ENCODE measurements at regions not wholly inside any gene's neighbourhood (a gene's known extent, or its start where the extent isn't known, plus 50 kb on each side); places are given as distances from the start of the nearest gene placed in this dataset.
A peak's percentile ranks its signal among the peaks of the same experiment; 100 is the strongest.

DNA sequence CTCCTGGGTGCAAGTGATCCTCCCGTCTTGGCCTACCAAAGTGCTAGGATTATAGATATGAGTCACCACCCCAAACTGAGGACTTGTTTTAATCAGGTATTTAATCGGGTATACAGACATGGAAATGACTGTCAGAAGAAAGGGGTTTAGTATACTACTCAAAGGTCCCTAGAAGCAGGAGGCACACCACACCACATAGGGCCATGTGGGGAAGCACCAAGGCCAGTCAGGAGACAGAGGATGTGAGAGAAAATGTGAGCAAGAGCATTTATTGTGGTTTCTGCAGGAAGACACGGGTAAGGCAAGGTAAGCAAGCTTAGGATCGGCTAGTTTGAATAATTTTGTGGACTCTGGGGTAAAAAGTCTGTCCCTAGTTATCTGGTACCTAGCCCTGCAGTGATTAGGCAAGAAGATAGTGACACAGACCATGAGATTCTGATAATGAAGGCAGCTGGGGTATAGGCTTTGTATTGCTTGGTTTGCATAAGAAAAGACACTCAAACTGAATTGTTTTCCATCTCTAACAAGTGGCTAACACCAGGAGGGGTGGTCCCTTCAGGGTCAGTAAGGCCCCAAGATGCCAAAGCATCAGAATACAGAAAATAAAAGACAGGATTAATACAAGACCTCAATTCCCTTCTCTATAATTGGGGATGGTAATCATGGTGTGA, 408.8 kb upstream of the F9 start:
- no peak for DNase-seq (ENCODE audit: low read depth)

DNA sequence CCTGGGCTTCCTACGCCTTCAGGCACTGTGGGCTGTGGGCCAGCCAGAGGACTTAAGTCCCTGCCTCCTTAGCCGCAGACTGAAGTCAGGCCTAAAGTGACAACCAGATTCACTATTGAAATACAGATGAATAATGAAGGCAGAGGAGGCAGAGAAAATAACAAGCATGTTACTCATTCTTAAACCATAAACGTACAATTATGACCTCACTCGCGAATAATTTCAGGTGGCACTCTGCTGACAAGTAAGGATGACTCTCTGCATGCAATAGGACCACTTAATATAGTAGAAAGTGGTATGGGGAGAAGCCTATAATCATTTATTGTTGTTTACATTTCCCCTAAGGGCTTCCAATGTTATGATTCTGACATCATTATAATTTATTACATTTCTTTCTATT, 409.2 kb upstream of the FGF13 start:
- no peak for DNase-seq (ENCODE audit: low read depth)

DNA sequence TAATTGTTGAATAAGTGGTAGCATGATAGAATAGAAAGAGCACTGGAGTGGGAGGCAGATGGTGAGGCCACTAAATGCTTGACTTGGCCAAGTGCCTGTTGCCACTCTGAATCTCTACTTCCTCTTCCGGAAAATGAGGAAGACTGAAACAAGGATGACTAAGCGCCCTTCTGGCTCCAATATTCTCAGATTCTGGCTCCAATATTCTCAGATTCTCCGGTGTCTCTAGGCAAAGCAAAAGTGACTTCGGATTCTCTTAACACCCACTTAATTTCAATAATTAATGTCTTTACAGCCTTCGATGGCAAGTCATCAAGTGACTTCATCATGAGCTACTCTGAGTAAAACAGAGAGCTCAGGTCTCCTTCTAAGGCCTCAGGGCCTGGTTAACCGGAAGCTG, 402.2 kb upstream of the FGF13 start:
- no peak for DNase-seq (ENCODE audit: low read depth)

DNA sequence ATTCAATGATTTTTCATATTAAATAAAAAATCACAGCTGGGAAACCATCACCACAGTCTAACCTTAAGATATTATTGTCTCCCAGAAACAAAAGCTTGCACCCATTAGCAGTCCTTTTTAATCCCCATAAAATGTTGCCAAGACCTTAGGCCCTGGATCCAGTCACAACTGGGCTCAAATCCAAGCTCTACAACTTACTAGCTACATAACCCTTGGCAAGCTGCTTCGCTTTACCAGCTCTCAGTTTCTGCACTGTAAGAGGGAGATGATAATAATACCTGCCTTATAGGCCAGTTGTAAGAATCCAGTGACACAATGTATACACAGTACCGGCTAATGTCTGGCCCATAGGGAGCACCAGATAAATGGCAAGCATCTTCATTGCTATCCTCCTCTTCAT, 400.9 kb upstream of the FGF13 start:
- no peak for DNase-seq (ENCODE audit: low read depth)

DNA sequence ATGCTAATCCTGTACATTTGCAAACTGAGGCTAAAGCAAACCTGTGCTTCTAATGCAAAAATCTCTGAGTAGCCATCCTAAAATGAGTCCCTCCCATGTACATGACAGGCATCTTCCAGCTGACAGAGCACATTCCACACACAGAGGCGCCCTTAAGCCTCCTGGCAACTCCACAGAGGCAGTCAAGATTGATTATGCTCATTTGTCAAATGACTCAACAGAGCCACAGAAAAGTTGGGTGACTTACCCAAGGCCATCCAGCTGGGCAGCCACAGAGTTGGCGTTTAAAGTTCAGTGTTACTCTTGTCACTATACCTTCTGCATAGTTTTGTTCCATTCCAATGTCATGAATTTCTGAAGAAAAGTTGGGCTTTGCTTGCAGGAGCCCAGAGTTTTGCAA, 394.6 kb upstream of the FGF13 start:
- DNase-seq (ENCODE audit: low read depth): no peak

DNA sequence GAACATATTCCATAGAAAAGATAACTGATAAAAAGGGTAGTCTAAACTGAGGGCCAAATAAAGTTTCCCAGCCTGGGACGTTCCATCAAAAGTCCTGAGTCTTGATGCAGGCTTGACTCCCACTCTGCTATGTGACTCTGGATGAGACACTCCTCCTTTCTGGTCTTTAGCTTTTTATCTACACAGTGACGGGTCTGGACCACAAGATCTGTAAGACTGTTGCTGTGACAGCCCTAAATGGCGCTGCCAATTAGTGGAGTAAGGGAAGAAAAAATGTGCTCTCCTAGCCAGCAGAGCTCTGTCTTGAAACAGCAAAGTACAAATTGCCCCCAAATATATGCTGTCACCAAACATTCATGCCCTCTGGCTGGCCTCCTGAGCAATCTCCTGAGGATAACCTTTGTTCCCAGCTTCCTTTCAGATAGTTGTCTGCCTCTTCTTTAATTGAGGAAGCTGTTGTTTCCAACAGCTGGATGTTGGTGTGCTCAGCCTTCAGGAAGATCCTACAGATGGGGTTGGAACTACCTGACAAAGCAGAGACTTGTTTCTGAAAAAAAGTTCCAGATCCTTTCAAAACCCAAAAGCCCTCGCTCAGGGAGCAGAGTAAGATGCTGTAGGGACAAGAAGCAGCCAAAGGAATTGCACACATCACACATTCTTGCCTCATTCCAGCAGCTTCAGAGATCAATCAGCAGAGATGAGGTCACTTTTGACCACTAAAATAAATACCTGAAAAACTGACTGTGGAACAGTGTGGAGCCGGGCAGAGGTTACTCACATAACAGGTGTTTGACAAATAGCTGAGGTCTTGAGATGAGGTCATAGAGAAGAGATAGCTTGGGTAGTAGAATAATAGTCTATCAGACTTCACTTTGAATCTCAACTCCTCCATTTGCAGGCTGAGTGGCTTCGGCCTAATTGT, 383.4 kb upstream of the FGF13 start:
- no peak for DNase-seq (ENCODE audit: low read depth)

DNA sequence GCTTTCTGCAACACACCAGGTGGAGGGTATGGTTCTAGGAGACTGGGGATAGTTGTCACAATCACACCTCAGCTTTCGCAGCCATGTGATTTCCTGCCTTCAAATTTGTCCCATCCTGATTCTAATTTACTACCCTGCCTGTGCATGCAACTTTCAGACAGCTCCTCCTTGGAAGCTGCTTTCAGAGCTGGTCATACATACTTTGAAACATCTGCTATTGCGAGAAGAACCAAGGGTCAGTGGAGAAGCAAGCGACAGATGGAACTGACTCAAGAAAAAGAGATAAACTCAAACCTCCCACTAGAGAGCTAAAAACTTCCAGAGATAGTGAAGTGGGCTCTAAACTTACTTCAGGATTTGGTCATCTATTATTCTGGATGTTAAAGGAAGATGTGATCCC, 381.7 kb upstream of the FGF13 start:
- no peak for DNase-seq (ENCODE audit: low read depth)

DNA sequence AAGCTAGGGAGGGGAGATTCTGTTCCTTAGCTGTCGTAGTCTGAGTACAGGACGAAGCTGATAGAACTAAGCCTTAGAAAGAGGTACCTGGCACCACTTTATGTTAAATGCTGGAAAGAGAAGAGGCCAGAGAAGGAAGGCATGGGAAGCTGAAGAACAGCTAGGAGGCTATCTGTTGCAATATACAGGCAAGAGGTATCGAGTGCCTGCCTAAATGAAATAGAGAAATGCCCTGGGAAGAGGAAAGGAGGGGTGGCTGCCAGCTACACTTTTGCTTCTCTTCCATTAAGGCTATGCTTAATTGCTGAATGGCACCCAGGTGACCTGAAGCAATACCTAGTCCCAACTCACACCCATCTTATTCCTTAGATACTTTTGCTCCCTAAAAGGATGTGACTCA, 380.4 kb upstream of the FGF13 start:
- no peak for DNase-seq (ENCODE audit: low read depth)

DNA sequence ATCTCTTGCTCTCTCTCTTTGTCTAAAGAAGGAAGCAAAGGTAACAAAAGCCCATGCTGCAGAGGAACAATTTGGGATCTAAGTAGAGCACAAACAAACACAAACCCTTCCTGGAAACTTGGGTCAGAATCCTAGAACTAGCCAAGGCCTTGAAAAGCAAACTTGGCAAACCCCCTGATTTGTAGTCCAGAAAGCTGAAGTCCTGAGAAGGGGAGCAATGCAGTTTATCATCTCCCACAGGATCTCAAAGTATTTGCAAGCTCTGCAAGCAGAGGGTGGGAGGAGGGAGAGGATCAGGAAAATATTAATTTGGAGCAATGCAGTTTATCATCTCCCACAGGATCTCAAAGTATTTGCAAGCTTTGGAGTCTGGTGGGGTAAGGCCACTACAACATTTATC, 379.5 kb upstream of the FGF13 start:
- DNase-seq (ENCODE audit: low read depth): peak; percentile 28

DNA sequence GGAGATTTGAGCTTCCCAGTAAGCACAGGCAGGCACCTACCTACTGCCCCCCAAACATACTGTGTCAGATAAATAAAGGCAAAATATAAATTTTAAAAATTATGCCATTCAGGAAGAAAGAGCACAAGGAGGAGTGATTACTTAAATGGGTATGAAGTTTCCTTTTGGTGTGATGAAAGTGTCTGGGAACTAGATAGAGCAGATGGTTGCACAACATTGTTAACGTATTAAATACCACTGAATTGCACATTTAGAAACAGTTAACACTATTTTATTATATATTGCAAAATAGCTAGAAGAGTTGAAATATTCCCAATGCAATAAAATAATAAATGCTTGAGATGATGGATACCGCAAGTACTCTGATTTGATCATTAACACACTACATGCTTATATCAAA, 374.7 kb upstream of the FGF13 start:
- no peak for DNase-seq (ENCODE audit: low read depth)

DNA sequence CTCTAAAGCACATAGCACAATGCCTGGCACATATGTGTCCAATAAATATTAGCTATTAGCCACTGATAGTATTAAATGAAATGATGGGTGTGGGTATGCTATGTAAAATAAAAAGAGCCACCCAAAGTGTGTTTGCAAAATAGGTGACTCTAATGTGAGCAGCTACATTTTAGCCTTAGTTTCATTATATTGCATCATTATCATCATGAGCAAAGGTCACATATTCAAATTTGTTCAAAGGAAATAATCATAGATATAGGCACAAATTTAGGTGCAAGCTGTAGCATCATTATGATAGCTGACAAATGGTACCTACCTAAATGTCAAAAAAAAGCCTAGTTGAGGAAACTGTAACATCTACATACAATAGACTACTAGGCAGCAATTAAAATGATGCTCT, 373.9 kb upstream of the FGF13 start:
- no peak for DNase-seq (ENCODE audit: low read depth)

DNA sequence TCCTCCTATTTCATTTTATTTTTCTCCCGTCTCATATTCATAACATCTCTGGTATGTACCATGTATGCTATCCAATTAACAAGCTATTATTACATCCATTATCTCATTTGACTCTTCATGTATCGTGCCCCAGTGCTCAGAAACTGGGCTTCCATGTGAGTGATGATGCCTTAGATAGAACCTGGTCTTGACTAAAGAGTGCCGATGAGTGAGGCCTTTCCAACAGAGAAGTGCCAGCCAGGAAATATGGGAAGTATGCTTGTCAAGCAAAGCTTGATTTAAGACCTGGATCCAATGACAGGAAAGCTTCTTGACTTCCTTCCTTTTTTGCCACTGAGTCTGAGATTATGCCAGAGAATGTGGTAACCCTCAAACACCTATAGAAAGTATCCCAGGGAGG, 371.7 kb upstream of the FGF13 start:
- DNase-seq (ENCODE audit: low read depth): no peak

DNA sequence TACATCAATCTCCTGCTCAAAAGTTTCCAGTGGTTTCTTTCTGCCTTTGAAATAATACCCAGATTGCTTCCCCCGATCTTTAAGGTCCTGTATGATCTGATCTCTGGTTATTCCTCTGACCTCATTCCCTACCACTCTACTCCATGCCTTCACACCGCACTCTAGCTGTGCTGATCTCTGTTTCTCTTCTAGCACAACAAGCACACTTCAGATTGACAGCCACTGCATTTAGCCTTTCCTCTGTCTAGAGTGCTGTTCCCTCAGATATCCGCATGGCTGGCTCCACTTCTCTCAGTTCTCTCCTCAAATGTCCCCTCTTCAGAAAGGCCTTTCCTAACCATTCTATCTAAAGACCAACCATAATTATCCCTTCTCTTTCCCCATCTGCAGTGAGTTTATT, 370.4 kb upstream of the FGF13 start:
- no peak for DNase-seq (ENCODE audit: low read depth)

DNA sequence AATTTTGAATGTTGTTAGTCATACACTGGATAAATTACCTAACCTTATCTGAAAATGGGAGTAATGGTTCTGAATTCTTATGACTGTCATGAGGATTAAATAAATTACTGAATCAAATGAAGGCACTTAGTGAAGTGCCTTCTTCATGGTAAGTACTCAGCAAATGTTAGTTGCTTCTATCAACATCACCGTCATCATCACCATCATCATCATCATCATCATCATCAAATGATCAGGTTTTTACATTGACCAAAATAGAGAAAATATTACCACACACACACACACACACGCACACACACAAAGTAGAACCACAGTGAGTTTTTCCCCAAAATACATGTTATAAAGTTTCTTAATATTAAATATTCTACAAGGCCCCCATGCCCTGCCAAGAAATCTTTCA, 368.3 kb upstream of the FGF13 start:
- no peak for DNase-seq (ENCODE audit: low read depth)

DNA sequence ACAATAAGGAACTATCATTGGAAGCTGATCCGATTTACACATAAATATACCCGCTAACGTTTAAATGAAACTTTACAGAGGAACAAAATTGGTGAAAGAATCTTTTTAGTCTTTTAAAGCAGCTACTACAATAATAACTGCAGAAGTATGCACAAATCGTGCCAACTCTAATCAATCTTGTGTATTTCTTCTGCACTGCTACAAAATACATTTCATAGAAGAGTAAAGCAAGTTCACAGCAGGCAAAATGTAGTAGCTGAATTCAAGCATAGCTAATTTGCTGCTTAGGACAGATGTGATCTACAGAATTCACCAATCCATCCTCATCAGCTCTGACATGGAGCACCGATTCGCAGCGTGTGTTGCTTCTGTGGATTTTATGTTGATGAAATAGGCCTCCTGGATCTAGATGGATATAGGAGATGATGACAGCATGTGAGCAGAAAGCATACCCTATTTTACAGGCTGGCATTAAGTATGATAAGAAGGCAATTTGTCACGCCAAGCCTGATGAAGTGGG, 367.3 kb upstream of the FGF13 start:
- no peak for DNase-seq (ENCODE audit: low read depth)

DNA sequence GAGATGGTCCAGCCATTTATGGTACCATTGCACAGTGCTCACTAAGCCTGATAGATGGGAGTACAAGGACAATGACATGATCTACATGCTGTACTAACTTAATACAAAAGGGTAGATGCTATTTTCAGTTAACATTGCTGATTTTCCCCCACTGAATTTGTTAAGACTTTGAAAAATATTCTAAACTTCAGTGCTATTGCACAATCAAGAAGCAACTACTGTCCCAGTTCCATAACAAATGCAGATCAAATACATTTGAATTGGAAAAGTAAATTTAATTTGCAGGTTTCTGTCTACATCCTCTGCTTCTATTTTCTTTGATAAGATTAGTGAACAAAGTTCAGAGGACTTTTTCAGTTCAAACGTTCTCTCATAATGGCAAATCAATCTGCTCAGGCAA, 366.8 kb upstream of the FGF13 start:
- no peak for DNase-seq (ENCODE audit: low read depth)

DNA sequence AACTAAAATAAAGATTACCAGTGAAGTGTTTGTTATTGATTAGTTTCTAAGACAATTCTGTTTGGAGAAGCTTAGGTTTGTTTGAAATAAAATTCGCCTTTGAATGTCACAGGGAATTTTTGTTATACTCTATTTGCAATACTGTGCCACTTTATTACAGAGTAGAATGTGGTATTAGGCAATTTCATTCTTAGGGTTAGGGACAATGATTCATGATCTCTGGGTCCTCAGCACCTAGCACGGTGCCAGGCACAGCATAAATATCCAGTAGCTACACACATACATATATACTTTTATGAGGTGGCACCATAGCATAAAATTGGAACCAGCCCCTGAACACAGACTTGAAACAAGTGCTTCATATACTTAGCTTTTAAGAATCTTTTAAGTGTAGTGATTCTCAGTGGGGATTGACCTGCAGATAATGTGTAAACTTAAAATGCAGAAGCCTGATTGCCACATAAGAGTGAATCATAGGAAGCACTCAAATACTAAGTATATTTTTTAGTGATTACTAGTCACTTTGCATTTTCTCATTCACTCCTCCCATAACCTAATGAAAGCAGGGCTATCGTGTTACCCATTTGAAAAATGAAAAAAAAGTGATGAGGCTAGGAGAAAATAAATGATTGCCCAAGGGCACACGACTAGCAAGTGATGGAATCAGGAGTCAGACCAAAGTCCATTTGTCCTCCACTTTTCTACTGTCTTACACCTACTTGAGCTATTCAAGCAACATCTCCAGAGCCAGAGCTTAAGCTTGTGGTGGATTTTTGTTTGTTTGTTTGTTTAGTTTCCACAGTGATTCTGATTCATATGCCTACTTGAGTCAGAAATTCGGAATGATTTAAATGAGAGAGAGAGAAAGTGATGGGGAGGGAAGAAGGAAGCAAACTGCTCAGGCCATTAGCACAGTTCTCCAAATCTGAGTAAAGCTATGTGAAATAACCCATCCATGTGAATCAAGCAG, 366.0 kb upstream of the FGF13 start:
- no peak for DNase-seq (ENCODE audit: low read depth)

DNA sequence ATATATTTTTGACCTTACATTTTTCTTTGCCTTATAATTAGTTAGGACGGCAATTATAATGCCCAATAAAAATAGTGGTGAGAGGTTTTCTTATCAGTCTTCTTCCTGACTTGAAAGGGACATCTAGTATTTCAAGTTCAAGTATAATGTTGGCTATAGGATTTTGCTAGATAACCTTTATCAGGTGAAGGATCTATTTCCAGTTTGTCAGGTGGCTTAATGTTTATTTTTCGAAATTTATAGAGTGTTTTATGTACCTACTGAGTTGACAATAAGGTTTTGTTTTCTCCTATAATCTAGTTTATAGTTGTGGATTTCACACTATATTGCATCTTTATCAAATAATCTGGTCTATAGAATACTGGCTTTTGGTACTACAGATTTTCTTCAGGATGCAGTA, 351.8 kb upstream of the FGF13 start:
- DNase-seq (ENCODE audit: low read depth): no peak

DNA sequence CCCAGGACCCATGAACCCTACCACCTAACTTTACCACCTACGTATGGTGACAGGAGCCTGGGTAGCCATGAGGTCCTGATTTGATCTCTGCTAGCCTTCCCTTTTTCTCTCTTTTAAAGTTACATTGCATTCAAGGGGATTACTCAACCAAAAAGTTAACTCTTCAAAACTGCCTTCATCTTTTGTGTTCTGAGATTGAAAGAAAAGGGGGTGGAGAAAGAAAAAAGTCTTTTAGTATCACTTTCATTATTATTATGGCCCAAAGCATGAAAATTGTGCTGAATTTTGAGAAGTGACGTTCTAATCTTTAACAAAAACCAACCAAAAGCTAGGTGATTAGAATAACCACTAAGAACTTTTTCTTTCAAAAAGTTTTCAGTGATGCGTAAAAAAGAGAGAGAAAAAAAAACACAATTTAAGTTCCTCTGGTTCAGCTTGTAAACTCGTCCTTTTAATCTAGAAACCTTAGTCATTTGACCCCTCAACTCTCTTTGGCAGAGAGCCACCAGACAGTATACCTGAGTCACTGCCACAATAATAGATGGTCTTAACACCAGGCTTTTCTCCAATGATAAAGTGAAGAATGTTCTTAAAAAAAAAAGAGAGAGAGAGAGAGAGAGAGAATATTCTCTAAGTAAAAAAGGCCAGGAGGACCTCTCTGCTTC, 347.4 kb upstream of the FGF13 start:
- no peak for DNase-seq (ENCODE audit: low read depth)

DNA sequence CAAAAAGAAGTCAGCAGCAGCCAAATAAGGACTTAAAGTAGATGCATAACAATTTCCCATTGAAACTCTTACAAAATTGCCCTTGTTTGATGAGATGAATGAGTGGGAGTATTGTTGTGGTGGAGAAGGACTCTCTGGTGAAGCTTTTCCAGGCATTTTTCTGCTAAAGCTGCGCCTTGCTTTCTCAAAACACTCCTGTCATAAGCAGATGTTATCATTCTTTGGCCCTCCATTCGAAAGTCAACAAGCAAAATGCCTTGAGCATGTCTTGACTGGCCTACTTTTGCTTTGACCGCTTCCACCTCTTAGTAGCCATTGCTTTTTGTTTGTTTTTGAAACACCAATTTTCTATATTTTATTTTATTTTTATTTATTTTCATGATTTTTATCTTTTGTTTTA, 340.9 kb upstream of the FGF13 start:
- DNase-seq (ENCODE audit: low read depth): no peak

DNA sequence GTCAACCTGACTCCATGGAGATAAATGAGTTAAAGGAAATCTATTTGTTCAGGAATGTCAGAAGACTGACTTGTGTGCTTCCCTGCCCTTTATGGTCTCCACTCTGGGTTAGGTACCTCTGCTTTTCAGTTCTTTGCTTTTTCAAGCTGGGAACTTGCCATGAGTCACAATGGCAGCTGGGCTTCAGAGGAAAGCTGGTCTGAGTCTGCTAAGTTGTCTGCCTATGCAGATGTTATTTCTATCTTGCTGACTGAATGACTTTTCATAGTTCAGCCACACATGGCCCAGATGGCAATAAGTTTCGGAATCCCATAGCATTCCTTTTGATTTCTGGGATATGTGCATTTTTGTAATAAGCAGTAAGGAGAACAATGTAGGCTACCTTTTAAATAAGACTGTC, 337.9 kb upstream of the FGF13 start:
- no peak for DNase-seq (ENCODE audit: low read depth)
